Retinal pigment epithelial cell (primary cell): ENCODE measurements at regions not wholly inside any gene's neighbourhood (a gene's known extent, or its start where the extent isn't known, plus 50 kb on each side); places are given as distances from the start of the nearest gene placed in this dataset.
"Not testable (repeated sequence)": the region's sequence is repeated elsewhere in the genome, so short reads cannot be mapped to it uniquely, and the experiment has no call there.

ENCODE experiments used
- DNase-seq: peaks from one replicate; pipeline ENCODE4 v3.0.0-alpha.2; 2010; ENCODE audit warnings: low read depth
- H3K4me3 ChIP-seq: 2 replicates; pipeline ENCODE4 v1.5.1; 2011; ENCODE audit warnings: mild to moderate bottlenecking, low read length, control low read depth, moderate library complexity
- CTCF ChIP-seq: conservative IDR thresholded peaks from 2 replicates; pipeline ENCODE4 v1.5.1; 2011; ENCODE audit warnings: low read depth, low read length, control low read depth, inconsistent platforms

- DNase-seq: no peak
- no peak overlapping the region for H3K4me3 ChIP-seq
- no peak for TF ChIP-seq CTCF
These were observed 357.3 kb upstream of the JARID2 start for GRCh38 chr6:14888575-14889000.

- H3K4me3 ChIP-seq: no peak overlapping the region
- no peak for TF ChIP-seq CTCF
- no peak for DNase-seq
These were observed 356.7 kb upstream of the JARID2 start for GRCh38 chr6:14889188-14889587.

- no peak for DNase-seq
- TF ChIP-seq CTCF: no peak
- H3K4me3 ChIP-seq: no peak overlapping the region
These were observed 356.0 kb upstream of the JARID2 start for GRCh38 chr6:14889611-14890593.

- DNase-seq, H3K4me3 ChIP-seq: not testable (repeated sequence)
These were observed 354.0 kb upstream of the JARID2 start for GRCh38 chr6:14891820-14892375.

GRCh38 chr6:14894105-14894504 is 351.8 kb upstream of the JARID2 start:
- no peak for DNase-seq
- TF ChIP-seq CTCF: no peak
- H3K4me3 ChIP-seq: no peak overlapping the region

GRCh38 chr6:14896475-14896874 is 349.4 kb upstream of the JARID2 start:
- no peak overlapping the region for H3K4me3 ChIP-seq
- DNase-seq: no peak
- no peak for TF ChIP-seq CTCF

- H3K4me3 ChIP-seq: no peak overlapping the region
- no peak for TF ChIP-seq CTCF
- DNase-seq: no peak
These were observed 348.0 kb upstream of the JARID2 start for GRCh38 chr6:14897831-14898230.

GRCh38 chr6:14899441-14899840 is 346.4 kb upstream of the JARID2 start:
- DNase-seq, H3K4me3 ChIP-seq: not testable (repeated sequence)
